HG03565 (cell line): ENCODE measurements at regions not wholly inside any gene's neighbourhood (a gene's known extent, or its start where the extent isn't known, plus 50 kb on each side); places are given as distances from the start of the nearest gene placed in this dataset.

Source experiments
- ATAC-seq: cut with Tn5 transposase; IDR thresholded peaks from one replicate; pipeline ENCODE4 v1.9.1; 2021; ENCODE audit warnings: mild to moderate bottlenecking, moderate library complexity; ENCODE audit not compliant: unreplicated experiment

GRCh38 chrX:149992918-149993317 lies 54.6 kb upstream of the EOLA2 start:
- ATAC-seq, result no peak

- ATAC-seq, result no peak
Measured at GRCh38 chrX:149993989-149994388, 55.7 kb upstream of the EOLA2 start.

GRCh38 chrX:149996515-149996914 lies 58.2 kb upstream of the EOLA2 start:
- no peak for ATAC-seq

GRCh38 chrX:150005027-150005426 lies 66.7 kb upstream of the EOLA2 start:
- no peak for ATAC-seq

- no peak for ATAC-seq
Measured at GRCh38 chrX:150007356-150007755, 69.1 kb upstream of the EOLA2 start.

GRCh38 chrX:150012647-150013381 lies 74.5 kb upstream of the EOLA2 start:
- ATAC-seq, result no peak

- ATAC-seq, result no peak
Measured at GRCh38 chrX:150014525-150014924, 76.2 kb upstream of the EOLA2 start.

GRCh38 chrX:150017868-150018267 lies 79.6 kb upstream of the EOLA2 start:
- ATAC-seq, result no peak

- ATAC-seq, result no peak
Measured at GRCh38 chrX:150018931-150019361, 80.7 kb upstream of the EOLA2 start.

GRCh38 chrX:150028692-150029091 lies 90.4 kb upstream of the EOLA2 start:
- peak; percentile 40 for ATAC-seq

GRCh38 chrX:150032742-150033141 lies 94.5 kb upstream of the EOLA2 start:
- ATAC-seq, result no peak

- no peak for ATAC-seq
Measured at GRCh38 chrX:150034788-150035187, 96.5 kb upstream of the EOLA2 start.

GRCh38 chrX:150035531-150035930 lies 97.2 kb upstream of the EOLA2 start:
- no peak for ATAC-seq

- ATAC-seq, result no peak
Measured at GRCh38 chrX:150036181-150036580, 97.9 kb upstream of the EOLA2 start.

GRCh38 chrX:150036641-150037040 lies 98.3 kb upstream of the EOLA2 start:
- no peak for ATAC-seq

- no peak for ATAC-seq
Measured at GRCh38 chrX:150037041-150037440, 98.8 kb upstream of the EOLA2 start.

GRCh38 chrX:150038315-150038714 lies 100.0 kb upstream of the EOLA2 start:
- ATAC-seq, result no peak

GRCh38 chrX:150038986-150039599 lies 100.8 kb upstream of the EOLA2 start:
- no peak for ATAC-seq

- no peak for ATAC-seq
Measured at GRCh38 chrX:150041208-150041607, 102.9 kb upstream of the EOLA2 start.

- ATAC-seq, result no peak
Measured at GRCh38 chrX:150044556-150044955, 106.3 kb upstream of the EOLA2 start.

- ATAC-seq, result no peak
Measured at GRCh38 chrX:150047818-150048217, 109.5 kb upstream of the EOLA2 start.

- no peak for ATAC-seq
Measured at GRCh38 chrX:150049647-150050046, 111.4 kb upstream of the EOLA2 start.

GRCh38 chrX:150050387-150050786 lies 112.1 kb upstream of the EOLA2 start:
- ATAC-seq, result no peak
